Endothelial cell of umbilical vein (primary cell): ENCODE measurements at regions not wholly inside any gene's neighbourhood (a gene's known extent, or its start where the extent isn't known, plus 50 kb on each side); places are given as distances from the start of the nearest gene placed in this dataset.

Source experiments
- POLR2A ChIP-seq: IDR thresholded peaks from 2 replicates; pipeline ENCODE4 v1.6.1; 2012; ENCODE audit warnings: low read depth, mild to moderate bottlenecking, control low read depth, low read length
- POLR2AphosphoS5 ChIP-seq: IDR thresholded peaks from 2 replicates; pipeline ENCODE4 v1.6.1; 2012; ENCODE audit warnings: low read depth, mild to moderate bottlenecking, control low read depth, low read length, moderate library complexity; ENCODE audit not compliant: insufficient read depth
- TF ChIP-seq, protein P1 (sequence below), 2 donors: IDR thresholded peaks; 1 replicate in 1 of 2; 2 replicates in 1 of 2; pipeline ENCODE4 v1.5.1; 2011; ENCODE audit warnings: low read length in 2 of 2, mild to moderate bottlenecking in 2 of 2, moderate library complexity in 2 of 2, control low read depth in 1 of 2, inconsistent platforms in 1 of 2, low read depth in 1 of 2; ENCODE audit not compliant: insufficient read depth in 1 of 2; ENCODE audit errors: extremely low read depth in 1 of 2

DNA sequence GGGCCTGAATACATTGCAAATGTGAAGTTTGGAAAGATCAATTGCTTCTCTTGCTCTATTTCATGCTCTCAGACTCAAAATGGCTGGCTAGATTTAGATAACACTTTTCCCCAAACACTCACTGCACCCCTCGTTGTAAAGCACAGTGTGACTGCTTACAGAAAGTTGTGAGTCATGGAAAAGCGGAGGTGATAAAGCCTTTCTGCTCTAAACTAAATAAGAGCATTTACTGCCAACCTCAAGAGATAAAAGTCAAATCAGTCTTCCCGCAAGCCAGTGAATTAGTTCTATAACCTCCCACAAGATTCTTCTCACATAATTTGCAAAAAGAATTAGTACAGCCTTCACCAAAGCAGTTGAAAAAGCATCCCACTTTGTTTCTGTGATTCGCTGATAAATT, 168.7 kb downstream of the WT1 start:
- TF ChIP-seq POLR2AphosphoS5: no peak
- TF ChIP-seq, protein P1, sequence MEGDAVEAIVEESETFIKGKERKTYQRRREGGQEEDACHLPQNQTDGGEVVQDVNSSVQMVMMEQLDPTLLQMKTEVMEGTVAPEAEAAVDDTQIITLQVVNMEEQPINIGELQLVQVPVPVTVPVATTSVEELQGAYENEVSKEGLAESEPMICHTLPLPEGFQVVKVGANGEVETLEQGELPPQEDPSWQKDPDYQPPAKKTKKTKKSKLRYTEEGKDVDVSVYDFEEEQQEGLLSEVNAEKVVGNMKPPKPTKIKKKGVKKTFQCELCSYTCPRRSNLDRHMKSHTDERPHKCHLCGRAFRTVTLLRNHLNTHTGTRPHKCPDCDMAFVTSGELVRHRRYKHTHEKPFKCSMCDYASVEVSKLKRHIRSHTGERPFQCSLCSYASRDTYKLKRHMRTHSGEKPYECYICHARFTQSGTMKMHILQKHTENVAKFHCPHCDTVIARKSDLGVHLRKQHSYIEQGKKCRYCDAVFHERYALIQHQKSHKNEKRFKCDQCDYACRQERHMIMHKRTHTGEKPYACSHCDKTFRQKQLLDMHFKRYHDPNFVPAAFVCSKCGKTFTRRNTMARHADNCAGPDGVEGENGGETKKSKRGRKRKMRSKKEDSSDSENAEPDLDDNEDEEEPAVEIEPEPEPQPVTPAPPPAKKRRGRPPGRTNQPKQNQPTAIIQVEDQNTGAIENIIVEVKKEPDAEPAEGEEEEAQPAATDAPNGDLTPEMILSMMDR (IDR thresholded peaks at IDR 0.05; ENCODE audit: extremely low read depth in 1 of 2, insufficient read depth in 1 of 2, low read depth in 1 of 2, low read length in 2 of 2): no peak
- TF ChIP-seq POLR2A: no peak
